OCI-LY7 (cell line): ENCODE measurements at regions not wholly inside any gene's neighbourhood (a gene's known extent, or its start where the extent isn't known, plus 50 kb on each side); places are given as distances from the start of the nearest gene placed in this dataset.

Experiments used
- BruUV-seq: library from RNA; stranded (reverse); fragments of 400-500 nt; replicated peaks from 2 replicates; lab custom pipeline; 2021; lab: Mats Ljungman, UMichigan
- CTCF ChIA-PET: fragments of 300-600 bp; sonication (Branson Sonifier 250); formaldehyde crosslinking; loops from one replicate; lab custom pipeline; 2022; ENCODE audit warnings: antibody characterized with exemption; ENCODE audit not compliant: unreplicated experiment; lab: Charles Lee
- POLR2A ChIA-PET: fragments of 300-600 bp; sonication (Branson Sonifier 250); formaldehyde crosslinking; loops from one replicate; lab custom pipeline; 2022; ENCODE audit warnings: antibody characterized with exemption; lab: Charles Lee
- DNase-seq: peaks from one replicate; pipeline ENCODE4 v3.0.0-alpha.2; 2015; ENCODE audit warnings: low spot score
- H2AFZ ChIP-seq: fragments of 200-600 bp; sonication (generic), shearing (Covaris generic); 2 replicates; pipeline ENCODE4 v1.6.1; 2014; ENCODE audit warnings: mild to moderate bottlenecking, antibody characterized with exemption, low read length, moderate library complexity
- H3K27ac ChIP-seq: fragments of 200-600 bp; sonication (generic); 2 replicates; pipeline ENCODE4 v1.5.1; 2014; ENCODE audit warnings: mixed run types, low read depth, mild to moderate bottlenecking, moderate library complexity, low read length, inconsistent platforms; ENCODE audit not compliant: poor library complexity, severe bottlenecking
- H3K36me3 ChIP-seq: fragments of 200-600 bp; sonication (generic); 2 replicates; pipeline ENCODE4 v1.6.1; 2014; ENCODE audit warnings: mild to moderate bottlenecking, antibody characterized with exemption, low read length, moderate library complexity, mixed read lengths; ENCODE audit not compliant: insufficient read depth
- H3K4me1 ChIP-seq: fragments of 200-600 bp; sonication (generic); 2 replicates; pipeline ENCODE4 v1.5.1; 2014; ENCODE audit warnings: mild to moderate bottlenecking, low read length; ENCODE audit not compliant: insufficient read depth, poor library complexity, severe bottlenecking
- H3K4me2 ChIP-seq: fragments of 200-600 bp; sonication (generic); 2 replicates; pipeline ENCODE4 v1.6.1; 2014; ENCODE audit warnings: mild to moderate bottlenecking, low read length
- H3K4me3 ChIP-seq: fragments of 200-600 bp; sonication (generic); 2 replicates; pipeline ENCODE4 v1.5.1; 2014; ENCODE audit warnings: mild to moderate bottlenecking, low read depth, low read length; ENCODE audit not compliant: poor library complexity, severe bottlenecking
- H3K79me2 ChIP-seq: fragments of 200-600 bp; sonication (generic); 2 replicates; pipeline ENCODE4 v1.6.1; 2016; ENCODE audit warnings: low read depth, mild to moderate bottlenecking, low read length, moderate library complexity, mixed read lengths; ENCODE audit not compliant: insufficient read depth
- H3K9me2 ChIP-seq: fragments of 200-600 bp; sonication (generic); 2 replicates; pipeline ENCODE4 v1.6.1; 2016; ENCODE audit warnings: mild to moderate bottlenecking, low read length, mixed read lengths; ENCODE audit not compliant: insufficient read depth
- H3K9me3 ChIP-seq: fragments of 200-600 bp; sonication (generic); 2 replicates; pipeline ENCODE4 v1.6.1; 2014; ENCODE audit warnings: mild to moderate bottlenecking, mixed run types, low read length, mixed read lengths
- H4K20me1 ChIP-seq: fragments of 200-600 bp; sonication (generic); 2 replicates; pipeline ENCODE4 v1.6.1; 2014; ENCODE audit warnings: mild to moderate bottlenecking, antibody characterized with exemption, low read length, moderate library complexity, mixed read lengths; ENCODE audit not compliant: insufficient read depth
- CTCF ChIP-seq: fragments of 200-600 bp; sonication (generic); conservative IDR thresholded peaks from 2 replicates; pipeline ENCODE4 v1.5.1; 2014; ENCODE audit warnings: mild to moderate bottlenecking, antibody characterized with exemption, low read length, moderate library complexity, mixed read lengths
- EZH2phosphoT487 ChIP-seq: fragments of 200-600 bp; sonication (generic); IDR thresholded peaks from 2 replicates; pipeline ENCODE4 v1.6.1; 2018; ENCODE audit warnings: low read depth, borderline replicate concordance, mild to moderate bottlenecking, mixed run types, antibody characterized with exemption, low read length, moderate library complexity, mixed read lengths
- intact Hi-C: fragments of 100-400 bp; cut with micrococcal nuclease; formaldehyde crosslinking; loops from one replicate; pipeline ENCODE4 v1.10.0; 2022; ENCODE audit not compliant: unreplicated experiment

DNA sequence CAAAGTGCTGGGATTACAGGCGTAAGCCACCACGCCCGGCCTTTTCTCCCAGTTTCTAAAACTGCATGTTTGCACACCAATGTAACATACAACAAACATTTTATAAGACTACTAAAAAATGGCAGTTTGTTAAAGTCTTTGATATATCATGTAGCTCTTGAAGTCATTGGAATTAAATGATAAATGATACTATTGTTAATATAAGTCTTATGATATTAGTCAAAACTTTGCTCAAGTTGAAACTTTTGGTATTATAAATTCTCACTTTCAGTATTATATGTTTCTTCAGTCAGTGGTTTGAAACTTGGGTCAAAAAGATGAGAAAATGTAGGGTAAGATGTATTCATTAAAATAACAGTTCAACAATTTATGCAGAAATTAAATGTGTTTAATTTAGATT, 117.6 kb upstream of the TBL1XR1 start:
- no TSS peak for BruUV-seq
- ChIA-PET CTCF (no interaction called here), POLR2A (interaction anchor here (0.7 to 1.1 kb wide), 2 partner anchors 10 to 22 kb away, joined by 3 read pairs; no protein-coding TSS in a partner anchor)
- no peaks in the 10 kb centered on the region for H3K36me3 ChIP-seq
- H2AFZ ChIP-seq = no peak overlapping the region
- H3K27ac ChIP-seq = no peak overlapping the region
- H4K20me1 ChIP-seq = no peaks in the 10 kb centered on the region
- no peaks in the 10 kb centered on the region for H3K9me2 ChIP-seq
- peaks cover 22% of the 10 kb centered on the region for H3K4me1 ChIP-seq
- no peak for TF ChIP-seq CTCF
- TF ChIP-seq EZH2phosphoT487 = no peak
- no peak for DNase-seq
- peaks cover 22% of the 10 kb centered on the region for H3K9me3 ChIP-seq
- no peak overlapping the region for H3K4me3 ChIP-seq
- H3K79me2 ChIP-seq = no peaks in the 10 kb centered on the region
- intact Hi-C loops = no loop called here
- H3K4me2 ChIP-seq = no peak overlapping the region

GRCh38 chr3:177317247-177317646, 120.0 kb upstream of the TBL1XR1 start:
- H3K27ac ChIP-seq = no peak overlapping the region
- TF ChIP-seq EZH2phosphoT487 = no peak
- TF ChIP-seq CTCF = no peak
- no peak overlapping the region for H3K4me3 ChIP-seq
- POLR2A ChIA-PET = interaction anchor here (0.6 to 1.0 kb wide), 2 partner anchors 13 to 35 kb away, joined by 4 to 5 read pairs; no protein-coding TSS in a partner anchor
- H3K4me1 ChIP-seq = peaks cover 42% of the 10 kb centered on the region
- no peak for DNase-seq
- intact Hi-C loops = no loop called here
- no peaks in the 10 kb centered on the region for H3K36me3 ChIP-seq
- H3K9me2 ChIP-seq = no peaks in the 10 kb centered on the region
- H2AFZ ChIP-seq = no peak overlapping the region
- CTCF ChIA-PET = no interaction called here
- H3K9me3 ChIP-seq = peaks cover 7% of the 10 kb centered on the region; the same call in 1 of the 2 replicates
- no TSS peak for BruUV-seq
- H3K79me2 ChIP-seq = no peaks in the 10 kb centered on the region
- no peaks in the 10 kb centered on the region for H4K20me1 ChIP-seq
- no peak overlapping the region for H3K4me2 ChIP-seq

GRCh38 chr3:177318559-177318958, 121.3 kb upstream of the TBL1XR1 start:
- Histone ChIP-seq H3K9me3 (peaks cover 8% of the 10 kb centered on the region), H3K79me2 (no peaks in the 10 kb centered on the region), H3K9me2 (no peaks in the 10 kb centered on the region), H3K36me3 (0 out of 2 replicates have a peak, but pooled peaks cover under 1% of the 10 kb centered on the region), H3K4me2 (peak overlapping the region; percentile 43; the same call in 1 of the 2 replicates), H2AFZ (peak overlapping the region; percentile 61), H3K27ac (no peak overlapping the region), H3K4me3 (no peak overlapping the region), H4K20me1 (no peaks in the 10 kb centered on the region), H3K4me1 (peaks cover 43% of the 10 kb centered on the region)
- intact Hi-C loops = no loop called here
- no peak for DNase-seq
- BruUV-seq = no TSS peak
- ChIA-PET POLR2A (no interaction called here), CTCF (no interaction called here)
- TF ChIP-seq CTCF (no peak), EZH2phosphoT487 (no peak)
